Fibroblast of lung (primary cell): ENCODE measurements at regions not wholly inside any gene's neighbourhood (a gene's known extent, or its start where the extent isn't known, plus 50 kb on each side); places are given as distances from the start of the nearest gene placed in this dataset.
A peak's percentile ranks its signal among the peaks of the same experiment; 100 is the strongest.

Experiments used
- DNase-seq, 2 donors: peaks; one replicate each; pipeline versions ENCODE4 v3.0.0 to v3.0.0-alpha.2; 2010; ENCODE audit warnings: low read depth in 2 of 2
- H2AFZ ChIP-seq: 2 replicates; pipeline ENCODE4 v1.5.1; 2012; ENCODE audit warnings: low read length, control low read depth, inconsistent platforms
- H3K27ac ChIP-seq: 2 replicates; pipeline ENCODE4 v1.5.1; 2011; ENCODE audit warnings: low read length, control low read depth; ENCODE audit not compliant: insufficient read depth
- H3K27me3 ChIP-seq: 2 replicates; pipeline ENCODE4 v1.5.1; 2011; ENCODE audit warnings: mild to moderate bottlenecking, low read length; ENCODE audit not compliant: control insufficient read depth, insufficient read depth
- H3K36me3 ChIP-seq: 2 replicates; pipeline ENCODE4 v1.5.1; 2011; ENCODE audit warnings: low read length; ENCODE audit not compliant: control insufficient read depth, insufficient read depth
- H3K4me1 ChIP-seq: 2 replicates; pipeline ENCODE4 v1.5.1; 2011; ENCODE audit warnings: low read length; ENCODE audit not compliant: control insufficient read depth, insufficient read depth; ENCODE audit errors: extremely low read depth
- H3K4me2 ChIP-seq: 2 replicates; pipeline ENCODE4 v1.5.1; 2011; ENCODE audit warnings: low read length, control low read depth; ENCODE audit not compliant: insufficient read depth; ENCODE audit errors: extremely low read depth
- H3K4me3 ChIP-seq, 4 experiments: fragments of 200-600 bp in 1 of 4; sonication (generic) in 1 of 4; replicated peaks in 1 of 4; 2 replicates each; pipeline ENCODE4 v1.5.1; 2011 to 2016; ENCODE audit warnings: low read length in 4 of 4, low read depth in 3 of 4, mild to moderate bottlenecking in 3 of 4, control low read depth in 2 of 4, inconsistent platforms in 1 of 4, mixed read lengths in 1 of 4; ENCODE audit not compliant: insufficient read depth in 1 of 4; ENCODE audit errors: control extremely low read depth in 1 of 4
- H3K79me2 ChIP-seq: 2 replicates; pipeline ENCODE4 v1.5.1; 2012; ENCODE audit warnings: mild to moderate bottlenecking, low read length, inconsistent platforms; ENCODE audit not compliant: control insufficient read depth, insufficient read depth
- H3K9ac ChIP-seq: 2 replicates; pipeline ENCODE4 v1.5.1; 2011; ENCODE audit warnings: mild to moderate bottlenecking, low read length, control low read depth; ENCODE audit not compliant: insufficient read depth
- H3K9me3 ChIP-seq: 2 replicates; pipeline ENCODE4 v1.5.1; 2012; ENCODE audit warnings: low read depth, low read length; ENCODE audit not compliant: control insufficient read depth, insufficient read depth
- H4K20me1 ChIP-seq: 2 replicates; pipeline ENCODE4 v1.5.1; 2011; ENCODE audit warnings: low read length; ENCODE audit not compliant: control insufficient read depth, insufficient read depth; ENCODE audit errors: extremely low read depth
- CTCF ChIP-seq, 2 donors: IDR thresholded peaks in 1 of 2; conservative IDR thresholded peaks in 1 of 2; 1 replicate in 1 of 2; 2 replicates in 1 of 2; pipeline ENCODE4 v1.5.1; 2011 to 2012; ENCODE audit warnings: low read length in 2 of 2, control low read depth in 1 of 2, inconsistent platforms in 1 of 2, low read depth in 1 of 2, mild to moderate bottlenecking in 1 of 2
- EZH2 ChIP-seq: IDR thresholded peaks from 2 replicates; pipeline ENCODE4 v1.5.1; 2012; ENCODE audit warnings: low read length, control low read depth, mild to moderate bottlenecking; ENCODE audit errors: missing control alignments

GRCh38 chr7:113199841-113200240, 81.5 kb upstream of the SMIM30 start:
- DNase-seq, result peak; percentile 71 to 74
- no peaks in the 10 kb centered on the region for H3K79me2 ChIP-seq
- H3K36me3 ChIP-seq, result no peaks in the 10 kb centered on the region
- no peaks in the 10 kb centered on the region for H3K9me3 ChIP-seq
- no peak overlapping the region for H3K4me3 ChIP-seq
- H3K4me2 ChIP-seq, result no peak overlapping the region
- TF ChIP-seq EZH2 (no peak), CTCF (conservative IDR thresholded peaks at IDR 0.05 in 1 of 2, IDR thresholded peaks at IDR 0.05 in 1 of 2; ENCODE audit: low read depth in 1 of 2, low read length in 2 of 2) (no peak)
- no peaks in the 10 kb centered on the region for H4K20me1 ChIP-seq
- peaks cover 5% of the 10 kb centered on the region for H3K4me1 ChIP-seq
- H3K9ac ChIP-seq, result no peak overlapping the region
- H3K27me3 ChIP-seq, result no peaks in the 10 kb centered on the region
- no peak overlapping the region for H2AFZ ChIP-seq
- H3K27ac ChIP-seq, result no peak overlapping the region

DNA sequence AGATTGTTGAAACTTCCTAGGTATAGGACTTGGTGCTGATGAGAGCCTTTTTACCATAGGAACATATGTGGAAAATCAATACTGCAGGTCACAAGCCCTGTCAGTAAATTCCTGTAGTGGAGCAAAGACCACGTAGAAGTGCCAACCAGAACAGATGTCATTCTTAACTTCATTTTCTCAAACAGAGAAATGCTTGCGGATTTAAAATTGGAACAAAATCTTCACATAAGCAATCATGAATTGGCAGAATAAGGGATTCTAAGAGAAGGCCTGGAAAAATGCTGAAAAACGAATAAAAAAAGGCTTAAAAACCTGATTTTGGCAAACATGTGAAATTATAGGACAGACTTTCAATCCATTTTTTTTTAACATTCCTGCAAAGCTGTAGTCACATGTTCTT, 80.8 kb upstream of the SMIM30 start:
- no peak overlapping the region for H3K4me3 ChIP-seq
- no peak for TF ChIP-seq EZH2
- TF ChIP-seq CTCF (conservative IDR thresholded peaks at IDR 0.05 in 1 of 2, IDR thresholded peaks at IDR 0.05 in 1 of 2; ENCODE audit: low read depth in 1 of 2, low read length in 2 of 2), result no peak
- no peak overlapping the region for H3K27ac ChIP-seq
- H3K9me3 ChIP-seq, result no peaks in the 10 kb centered on the region
- H3K9ac ChIP-seq, result no peak overlapping the region
- peaks cover 5% of the 10 kb centered on the region for H3K4me1 ChIP-seq
- DNase-seq, result no peak
- H3K36me3 ChIP-seq, result no peaks in the 10 kb centered on the region
- H3K79me2 ChIP-seq, result no peaks in the 10 kb centered on the region
- H4K20me1 ChIP-seq, result no peaks in the 10 kb centered on the region
- no peak overlapping the region for H3K4me2 ChIP-seq
- no peak overlapping the region for H2AFZ ChIP-seq
- H3K27me3 ChIP-seq, result no peaks in the 10 kb centered on the region

DNA sequence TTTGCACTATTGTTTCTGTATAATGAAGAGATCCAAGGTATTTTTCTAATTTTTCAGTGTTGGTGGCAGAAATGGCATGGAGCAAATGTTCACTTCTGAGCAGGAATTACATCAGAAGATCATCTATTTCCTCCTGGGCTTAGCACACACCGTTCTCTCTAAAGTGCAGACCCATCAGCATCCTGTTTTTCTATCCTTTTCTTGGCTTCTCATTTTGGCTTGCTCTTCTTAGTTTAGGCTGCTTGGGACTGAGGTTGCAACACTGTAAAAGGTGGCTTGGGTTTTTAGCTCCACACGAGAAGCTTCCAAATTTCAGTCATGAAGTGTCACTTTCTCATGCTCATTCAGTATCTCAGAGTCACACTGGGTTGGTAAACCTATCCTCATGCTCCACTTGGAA, 79.9 kb upstream of the SMIM30 start:
- H3K27me3 ChIP-seq, result no peaks in the 10 kb centered on the region
- no peaks in the 10 kb centered on the region for H3K9me3 ChIP-seq
- TF ChIP-seq CTCF (conservative IDR thresholded peaks at IDR 0.05 in 1 of 2, IDR thresholded peaks at IDR 0.05 in 1 of 2; ENCODE audit: low read depth in 1 of 2, low read length in 2 of 2) (no peak), EZH2 (no peak)
- H3K36me3 ChIP-seq, result no peaks in the 10 kb centered on the region
- no peak overlapping the region for H3K27ac ChIP-seq
- peak overlapping the region; percentile 15 for H2AFZ ChIP-seq
- H4K20me1 ChIP-seq, result no peaks in the 10 kb centered on the region
- no peak overlapping the region for H3K4me3 ChIP-seq
- DNase-seq, result peak in 1 of 2 donors; percentile 24
- no peak overlapping the region for H3K4me2 ChIP-seq
- no peaks in the 10 kb centered on the region for H3K79me2 ChIP-seq
- peaks cover 5% of the 10 kb centered on the region for H3K4me1 ChIP-seq
- no peak overlapping the region for H3K9ac ChIP-seq
